H1 (cell line): ENCODE measurements at regions not wholly inside any gene's neighbourhood (a gene's known extent, or its start where the extent isn't known, plus 50 kb on each side); places are given as distances from the start of the nearest gene placed in this dataset.

Experiments used
- SP4 ChIP-seq: IDR thresholded peaks from 2 replicates; pipeline ENCODE4 v1.6.1; 2012; ENCODE audit warnings: low read length, inconsistent platforms
- TF ChIP-seq, protein P1 (sequence below): fragments of 300-600 bp; sonication (generic); IDR thresholded peaks from 2 replicates; pipeline ENCODE4 v1.7.1; 2012; ENCODE audit warnings: low read length, moderate library complexity, mild to moderate bottlenecking, inconsistent platforms; ENCODE audit not compliant: insufficient replicate concordance

DNA sequence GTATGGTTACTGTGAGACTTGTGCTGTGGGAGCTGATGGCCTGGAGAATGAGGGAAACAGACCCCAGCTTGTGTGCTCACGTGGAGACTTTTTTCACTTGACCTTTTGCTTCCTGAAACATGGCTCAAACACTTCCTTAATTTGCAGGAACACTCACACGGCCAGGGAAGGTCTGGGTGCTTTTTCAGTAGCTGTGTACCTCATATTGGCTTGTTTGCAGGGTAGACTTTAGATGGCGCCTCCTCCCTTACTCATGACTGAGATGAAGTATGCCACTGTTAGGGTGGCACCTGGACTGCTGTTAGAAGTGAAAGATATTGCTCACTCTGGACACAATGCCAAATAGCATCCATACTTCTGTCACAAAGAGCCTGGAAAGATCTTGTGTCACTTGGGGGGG, 75.7 kb upstream of the WDR1 start (continued):
- TF ChIP-seq, protein P1, sequence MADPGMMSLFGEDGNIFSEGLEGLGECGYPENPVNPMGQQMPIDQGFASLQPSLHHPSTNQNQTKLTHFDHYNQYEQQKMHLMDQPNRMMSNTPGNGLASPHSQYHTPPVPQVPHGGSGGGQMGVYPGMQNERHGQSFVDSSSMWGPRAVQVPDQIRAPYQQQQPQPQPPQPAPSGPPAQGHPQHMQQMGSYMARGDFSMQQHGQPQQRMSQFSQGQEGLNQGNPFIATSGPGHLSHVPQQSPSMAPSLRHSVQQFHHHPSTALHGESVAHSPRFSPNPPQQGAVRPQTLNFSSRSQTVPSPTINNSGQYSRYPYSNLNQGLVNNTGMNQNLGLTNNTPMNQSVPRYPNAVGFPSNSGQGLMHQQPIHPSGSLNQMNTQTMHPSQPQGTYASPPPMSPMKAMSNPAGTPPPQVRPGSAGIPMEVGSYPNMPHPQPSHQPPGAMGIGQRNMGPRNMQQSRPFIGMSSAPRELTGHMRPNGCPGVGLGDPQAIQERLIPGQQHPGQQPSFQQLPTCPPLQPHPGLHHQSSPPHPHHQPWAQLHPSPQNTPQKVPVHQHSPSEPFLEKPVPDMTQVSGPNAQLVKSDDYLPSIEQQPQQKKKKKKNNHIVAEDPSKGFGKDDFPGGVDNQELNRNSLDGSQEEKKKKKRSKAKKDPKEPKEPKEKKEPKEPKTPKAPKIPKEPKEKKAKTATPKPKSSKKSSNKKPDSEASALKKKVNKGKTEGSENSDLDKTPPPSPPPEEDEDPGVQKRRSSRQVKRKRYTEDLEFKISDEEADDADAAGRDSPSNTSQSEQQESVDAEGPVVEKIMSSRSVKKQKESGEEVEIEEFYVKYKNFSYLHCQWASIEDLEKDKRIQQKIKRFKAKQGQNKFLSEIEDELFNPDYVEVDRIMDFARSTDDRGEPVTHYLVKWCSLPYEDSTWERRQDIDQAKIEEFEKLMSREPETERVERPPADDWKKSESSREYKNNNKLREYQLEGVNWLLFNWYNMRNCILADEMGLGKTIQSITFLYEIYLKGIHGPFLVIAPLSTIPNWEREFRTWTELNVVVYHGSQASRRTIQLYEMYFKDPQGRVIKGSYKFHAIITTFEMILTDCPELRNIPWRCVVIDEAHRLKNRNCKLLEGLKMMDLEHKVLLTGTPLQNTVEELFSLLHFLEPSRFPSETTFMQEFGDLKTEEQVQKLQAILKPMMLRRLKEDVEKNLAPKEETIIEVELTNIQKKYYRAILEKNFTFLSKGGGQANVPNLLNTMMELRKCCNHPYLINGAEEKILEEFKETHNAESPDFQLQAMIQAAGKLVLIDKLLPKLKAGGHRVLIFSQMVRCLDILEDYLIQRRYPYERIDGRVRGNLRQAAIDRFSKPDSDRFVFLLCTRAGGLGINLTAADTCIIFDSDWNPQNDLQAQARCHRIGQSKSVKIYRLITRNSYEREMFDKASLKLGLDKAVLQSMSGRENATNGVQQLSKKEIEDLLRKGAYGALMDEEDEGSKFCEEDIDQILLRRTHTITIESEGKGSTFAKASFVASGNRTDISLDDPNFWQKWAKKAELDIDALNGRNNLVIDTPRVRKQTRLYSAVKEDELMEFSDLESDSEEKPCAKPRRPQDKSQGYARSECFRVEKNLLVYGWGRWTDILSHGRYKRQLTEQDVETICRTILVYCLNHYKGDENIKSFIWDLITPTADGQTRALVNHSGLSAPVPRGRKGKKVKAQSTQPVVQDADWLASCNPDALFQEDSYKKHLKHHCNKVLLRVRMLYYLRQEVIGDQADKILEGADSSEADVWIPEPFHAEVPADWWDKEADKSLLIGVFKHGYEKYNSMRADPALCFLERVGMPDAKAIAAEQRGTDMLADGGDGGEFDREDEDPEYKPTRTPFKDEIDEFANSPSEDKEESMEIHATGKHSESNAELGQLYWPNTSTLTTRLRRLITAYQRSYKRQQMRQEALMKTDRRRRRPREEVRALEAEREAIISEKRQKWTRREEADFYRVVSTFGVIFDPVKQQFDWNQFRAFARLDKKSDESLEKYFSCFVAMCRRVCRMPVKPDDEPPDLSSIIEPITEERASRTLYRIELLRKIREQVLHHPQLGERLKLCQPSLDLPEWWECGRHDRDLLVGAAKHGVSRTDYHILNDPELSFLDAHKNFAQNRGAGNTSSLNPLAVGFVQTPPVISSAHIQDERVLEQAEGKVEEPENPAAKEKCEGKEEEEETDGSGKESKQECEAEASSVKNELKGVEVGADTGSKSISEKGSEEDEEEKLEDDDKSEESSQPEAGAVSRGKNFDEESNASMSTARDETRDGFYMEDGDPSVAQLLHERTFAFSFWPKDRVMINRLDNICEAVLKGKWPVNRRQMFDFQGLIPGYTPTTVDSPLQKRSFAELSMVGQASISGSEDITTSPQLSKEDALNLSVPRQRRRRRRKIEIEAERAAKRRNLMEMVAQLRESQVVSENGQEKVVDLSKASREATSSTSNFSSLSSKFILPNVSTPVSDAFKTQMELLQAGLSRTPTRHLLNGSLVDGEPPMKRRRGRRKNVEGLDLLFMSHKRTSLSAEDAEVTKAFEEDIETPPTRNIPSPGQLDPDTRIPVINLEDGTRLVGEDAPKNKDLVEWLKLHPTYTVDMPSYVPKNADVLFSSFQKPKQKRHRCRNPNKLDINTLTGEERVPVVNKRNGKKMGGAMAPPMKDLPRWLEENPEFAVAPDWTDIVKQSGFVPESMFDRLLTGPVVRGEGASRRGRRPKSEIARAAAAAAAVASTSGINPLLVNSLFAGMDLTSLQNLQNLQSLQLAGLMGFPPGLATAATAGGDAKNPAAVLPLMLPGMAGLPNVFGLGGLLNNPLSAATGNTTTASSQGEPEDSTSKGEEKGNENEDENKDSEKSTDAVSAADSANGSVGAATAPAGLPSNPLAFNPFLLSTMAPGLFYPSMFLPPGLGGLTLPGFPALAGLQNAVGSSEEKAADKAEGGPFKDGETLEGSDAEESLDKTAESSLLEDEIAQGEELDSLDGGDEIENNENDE, result no peak
- TF ChIP-seq SP4, result no peak
